GM19240 (cell line): ENCODE measurements at regions not wholly inside any gene's neighbourhood (a gene's known extent, or its start where the extent isn't known, plus 50 kb on each side); places are given as distances from the start of the nearest gene placed in this dataset.

Experiments used
- DNase-seq: peaks from one replicate; pipeline ENCODE4 v3.0.0; 2011; ENCODE audit warnings: low spot score; ENCODE audit not compliant: insufficient read length

GRCh38 chr19:31095100-31095804 is 254.0 kb downstream of the TSHZ3 start:
- no peak for DNase-seq

- no peak for DNase-seq
Observed at GRCh38 chr19:31092274-31092673, 257.0 kb downstream of the TSHZ3 start.

- DNase-seq = no peak
Observed at GRCh38 chr19:31089681-31090080, 259.6 kb downstream of the TSHZ3 start.

GRCh38 chr19:31085125-31085524 is 264.1 kb downstream of the TSHZ3 start:
- DNase-seq = no peak

- no peak for DNase-seq
Observed at GRCh38 chr19:31083105-31083504, 266.1 kb downstream of the TSHZ3 start.

GRCh38 chr19:31075146-31075655 is 274.0 kb downstream of the TSHZ3 start:
- no peak for DNase-seq

- no peak for DNase-seq
Observed at GRCh38 chr19:31074199-31075125, 274.8 kb downstream of the TSHZ3 start.

- DNase-seq = no peak
Observed at GRCh38 chr19:31073485-31074198, 275.6 kb downstream of the TSHZ3 start.

GRCh38 chr19:31072451-31072850 is 276.8 kb downstream of the TSHZ3 start:
- DNase-seq = no peak

- DNase-seq = no peak
Observed at GRCh38 chr19:31071136-31071855, 277.9 kb downstream of the TSHZ3 start.

GRCh38 chr19:31070146-31071065 is 278.8 kb downstream of the TSHZ3 start:
- no peak for DNase-seq

- no peak for DNase-seq
Observed at GRCh38 chr19:31068268-31068667, 281.0 kb downstream of the TSHZ3 start.

GRCh38 chr19:31066385-31066784 is 282.9 kb downstream of the TSHZ3 start:
- DNase-seq = no peak

- no peak for DNase-seq
Observed at GRCh38 chr19:31064491-31064890, 284.7 kb downstream of the TSHZ3 start.

GRCh38 chr19:31058676-31059340 is 290.4 kb downstream of the TSHZ3 start:
- DNase-seq = no peak

- DNase-seq = no peak
Observed at GRCh38 chr19:31057476-31057875, 291.8 kb downstream of the TSHZ3 start.

GRCh38 chr19:31055454-31055853 is 293.8 kb downstream of the TSHZ3 start:
- no peak for DNase-seq

- no peak for DNase-seq
Observed at GRCh38 chr19:31054430-31054829, 294.8 kb downstream of the TSHZ3 start.

GRCh38 chr19:31049431-31049830 is 299.8 kb downstream of the TSHZ3 start:
- no peak for DNase-seq
